OCI-LY7 (cell line): ENCODE measurements at regions not wholly inside any gene's neighbourhood (a gene's known extent, or its start where the extent isn't known, plus 50 kb on each side); places are given as distances from the start of the nearest gene placed in this dataset.

Experiments
- BruUV-seq: library from RNA; stranded (reverse); fragments of 400-500 nt; replicated peaks from 2 replicates; lab custom pipeline; 2021; lab: Mats Ljungman, UMichigan
- CTCF ChIA-PET: fragments of 300-600 bp; sonication (Branson Sonifier 250); formaldehyde crosslinking; loops from one replicate; lab custom pipeline; 2022; ENCODE audit warnings: antibody characterized with exemption; ENCODE audit not compliant: unreplicated experiment; lab: Charles Lee
- POLR2A ChIA-PET: fragments of 300-600 bp; sonication (Branson Sonifier 250); formaldehyde crosslinking; loops from one replicate; lab custom pipeline; 2022; ENCODE audit warnings: antibody characterized with exemption; lab: Charles Lee
- DNase-seq: peaks from one replicate; pipeline ENCODE4 v3.0.0-alpha.2; 2015; ENCODE audit warnings: low spot score
- H2AFZ ChIP-seq: fragments of 200-600 bp; sonication (generic), shearing (Covaris generic); 2 replicates; pipeline ENCODE4 v1.6.1; 2014; ENCODE audit warnings: mild to moderate bottlenecking, antibody characterized with exemption, low read length, moderate library complexity
- H3K27ac ChIP-seq: fragments of 200-600 bp; sonication (generic); 2 replicates; pipeline ENCODE4 v1.5.1; 2014; ENCODE audit warnings: mixed run types, low read depth, mild to moderate bottlenecking, moderate library complexity, low read length, inconsistent platforms; ENCODE audit not compliant: poor library complexity, severe bottlenecking
- H3K36me3 ChIP-seq: fragments of 200-600 bp; sonication (generic); 2 replicates; pipeline ENCODE4 v1.6.1; 2014; ENCODE audit warnings: mild to moderate bottlenecking, antibody characterized with exemption, low read length, moderate library complexity, mixed read lengths; ENCODE audit not compliant: insufficient read depth
- H3K4me1 ChIP-seq: fragments of 200-600 bp; sonication (generic); 2 replicates; pipeline ENCODE4 v1.5.1; 2014; ENCODE audit warnings: mild to moderate bottlenecking, low read length; ENCODE audit not compliant: insufficient read depth, poor library complexity, severe bottlenecking
- H3K4me2 ChIP-seq: fragments of 200-600 bp; sonication (generic); 2 replicates; pipeline ENCODE4 v1.6.1; 2014; ENCODE audit warnings: mild to moderate bottlenecking, low read length
- H3K4me3 ChIP-seq: fragments of 200-600 bp; sonication (generic); 2 replicates; pipeline ENCODE4 v1.5.1; 2014; ENCODE audit warnings: mild to moderate bottlenecking, low read depth, low read length; ENCODE audit not compliant: poor library complexity, severe bottlenecking
- H3K79me2 ChIP-seq: fragments of 200-600 bp; sonication (generic); 2 replicates; pipeline ENCODE4 v1.6.1; 2016; ENCODE audit warnings: low read depth, mild to moderate bottlenecking, low read length, moderate library complexity, mixed read lengths; ENCODE audit not compliant: insufficient read depth
- H3K9me2 ChIP-seq: fragments of 200-600 bp; sonication (generic); 2 replicates; pipeline ENCODE4 v1.6.1; 2016; ENCODE audit warnings: mild to moderate bottlenecking, low read length, mixed read lengths; ENCODE audit not compliant: insufficient read depth
- H3K9me3 ChIP-seq: fragments of 200-600 bp; sonication (generic); 2 replicates; pipeline ENCODE4 v1.6.1; 2014; ENCODE audit warnings: mild to moderate bottlenecking, mixed run types, low read length, mixed read lengths
- H4K20me1 ChIP-seq: fragments of 200-600 bp; sonication (generic); 2 replicates; pipeline ENCODE4 v1.6.1; 2014; ENCODE audit warnings: mild to moderate bottlenecking, antibody characterized with exemption, low read length, moderate library complexity, mixed read lengths; ENCODE audit not compliant: insufficient read depth
- EZH2phosphoT487 ChIP-seq: fragments of 200-600 bp; sonication (generic); IDR thresholded peaks from 2 replicates; pipeline ENCODE4 v1.6.1; 2018; ENCODE audit warnings: low read depth, borderline replicate concordance, mild to moderate bottlenecking, mixed run types, antibody characterized with exemption, low read length, moderate library complexity, mixed read lengths
- intact Hi-C: fragments of 100-400 bp; cut with micrococcal nuclease; formaldehyde crosslinking; loops from one replicate; pipeline ENCODE4 v1.10.0; 2022; ENCODE audit not compliant: unreplicated experiment
- TF ChIP-seq, protein P1 (sequence below): fragments of 200-600 bp; sonication (generic); conservative IDR thresholded peaks from 2 replicates; pipeline ENCODE4 v1.5.1; 2014; ENCODE audit warnings: mild to moderate bottlenecking, antibody characterized with exemption, low read length, moderate library complexity, mixed read lengths

DNA sequence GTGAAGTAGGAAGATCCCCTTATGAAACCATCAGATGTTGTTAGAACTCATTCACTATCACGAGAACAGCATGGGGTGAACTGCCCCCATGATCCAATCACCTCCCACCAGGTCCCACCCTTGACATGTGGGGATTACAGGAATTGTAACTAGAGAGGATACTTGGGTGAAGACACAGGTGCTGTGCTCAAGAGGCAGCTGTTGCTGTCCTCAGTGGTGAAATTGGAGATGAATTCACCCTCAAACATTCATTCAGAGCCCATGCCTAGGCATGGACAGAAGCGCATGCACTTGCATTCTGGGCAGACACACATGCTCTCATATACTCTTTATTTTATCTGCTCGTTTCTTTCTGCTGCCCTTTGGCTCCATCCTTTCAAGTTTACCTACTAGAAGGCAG lies 385.0 kb downstream of the INSC start:
- Histone ChIP-seq H2AFZ (no peak overlapping the region), H3K4me2 (no peak overlapping the region), H3K4me1 (no peaks in the 10 kb centered on the region), H3K27ac (no peak overlapping the region), H3K79me2 (no peaks in the 10 kb centered on the region), H3K36me3 (no peaks in the 10 kb centered on the region), H3K9me3 (no peaks in the 10 kb centered on the region), H3K4me3 (no peak overlapping the region), H4K20me1 (no peaks in the 10 kb centered on the region), H3K9me2 (no peaks in the 10 kb centered on the region)
- BruUV-seq: no TSS peak
- TF ChIP-seq, protein P1, sequence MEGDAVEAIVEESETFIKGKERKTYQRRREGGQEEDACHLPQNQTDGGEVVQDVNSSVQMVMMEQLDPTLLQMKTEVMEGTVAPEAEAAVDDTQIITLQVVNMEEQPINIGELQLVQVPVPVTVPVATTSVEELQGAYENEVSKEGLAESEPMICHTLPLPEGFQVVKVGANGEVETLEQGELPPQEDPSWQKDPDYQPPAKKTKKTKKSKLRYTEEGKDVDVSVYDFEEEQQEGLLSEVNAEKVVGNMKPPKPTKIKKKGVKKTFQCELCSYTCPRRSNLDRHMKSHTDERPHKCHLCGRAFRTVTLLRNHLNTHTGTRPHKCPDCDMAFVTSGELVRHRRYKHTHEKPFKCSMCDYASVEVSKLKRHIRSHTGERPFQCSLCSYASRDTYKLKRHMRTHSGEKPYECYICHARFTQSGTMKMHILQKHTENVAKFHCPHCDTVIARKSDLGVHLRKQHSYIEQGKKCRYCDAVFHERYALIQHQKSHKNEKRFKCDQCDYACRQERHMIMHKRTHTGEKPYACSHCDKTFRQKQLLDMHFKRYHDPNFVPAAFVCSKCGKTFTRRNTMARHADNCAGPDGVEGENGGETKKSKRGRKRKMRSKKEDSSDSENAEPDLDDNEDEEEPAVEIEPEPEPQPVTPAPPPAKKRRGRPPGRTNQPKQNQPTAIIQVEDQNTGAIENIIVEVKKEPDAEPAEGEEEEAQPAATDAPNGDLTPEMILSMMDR: no peak
- no peak for TF ChIP-seq EZH2phosphoT487
- ChIA-PET CTCF (no interaction called here), POLR2A (no interaction called here)
- DNase-seq: no peak
- intact Hi-C loops: no loop called here

DNA sequence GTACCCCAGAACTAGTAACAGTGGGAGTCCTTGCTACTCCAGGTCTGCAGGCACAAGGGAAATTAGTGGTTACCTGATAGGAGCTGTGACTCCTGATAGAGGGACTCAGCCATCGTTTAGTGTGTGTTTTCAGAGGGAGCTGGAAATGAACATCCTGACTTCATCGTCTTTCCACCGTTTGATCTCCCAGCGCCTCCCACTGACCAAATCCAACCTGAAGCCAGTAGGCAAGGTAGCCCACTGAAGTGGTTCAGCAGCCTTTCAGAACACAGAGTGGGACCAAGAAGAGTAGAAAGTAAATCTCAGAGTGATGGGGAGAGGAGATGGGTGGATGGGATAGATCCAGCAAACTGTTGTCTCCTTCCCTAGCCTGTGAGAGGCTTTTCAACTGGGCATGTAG lies 385.9 kb downstream of the INSC start:
- Histone ChIP-seq H3K27ac (no peak overlapping the region), H4K20me1 (no peaks in the 10 kb centered on the region), H3K9me2 (no peaks in the 10 kb centered on the region), H3K36me3 (no peaks in the 10 kb centered on the region), H3K4me1 (no peaks in the 10 kb centered on the region), H3K4me3 (no peak overlapping the region), H3K4me2 (no peak overlapping the region), H3K79me2 (no peaks in the 10 kb centered on the region), H3K9me3 (no peaks in the 10 kb centered on the region), H2AFZ (no peak overlapping the region)
- CTCF ChIA-PET: no interaction called here
- POLR2A ChIA-PET: no interaction called here
- intact Hi-C loops: no loop called here
- TF ChIP-seq, protein P1: no peak
- no peak for TF ChIP-seq EZH2phosphoT487
- no peak for DNase-seq
- BruUV-seq: no TSS peak

DNA sequence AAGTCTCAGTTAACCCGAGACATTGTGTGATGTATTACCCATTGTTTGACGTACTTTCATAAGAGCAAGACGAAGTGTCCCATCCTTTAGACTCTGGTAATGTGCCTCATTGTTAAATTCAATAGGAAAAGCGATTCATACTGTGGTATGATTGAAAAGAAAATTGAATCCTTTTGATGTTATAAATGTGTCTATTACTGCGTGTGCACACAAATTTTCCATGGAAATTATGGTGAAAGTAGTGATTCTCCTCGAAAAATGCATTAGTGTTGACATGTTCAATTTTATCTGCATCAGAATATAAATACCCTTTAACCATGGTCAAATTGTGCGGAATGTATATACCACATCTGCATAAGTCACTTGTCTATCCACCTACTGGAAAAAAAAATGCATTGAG lies 386.8 kb downstream of the INSC start:
- Histone ChIP-seq H4K20me1 (no peaks in the 10 kb centered on the region), H3K27ac (no peak overlapping the region), H2AFZ (no peak overlapping the region), H3K4me3 (no peak overlapping the region), H3K4me1 (no peaks in the 10 kb centered on the region), H3K9me3 (no peaks in the 10 kb centered on the region), H3K79me2 (no peaks in the 10 kb centered on the region), H3K4me2 (no peak overlapping the region), H3K36me3 (no peaks in the 10 kb centered on the region), H3K9me2 (no peaks in the 10 kb centered on the region)
- ChIA-PET CTCF (no interaction called here), POLR2A (no interaction called here)
- TF ChIP-seq, protein P1: no peak
- TF ChIP-seq EZH2phosphoT487: no peak
- no TSS peak for BruUV-seq
- intact Hi-C loops: no loop called here
- no peak for DNase-seq
